ENCODE measurements at regions not wholly inside any gene's neighbourhood (a gene's known extent, or its start where the extent isn't known, plus 50 kb on each side); places are given as distances from the start of the nearest gene placed in this dataset.

- Histone ChIP-seq H3K27ac (no peak overlapping the region), H3K9me3 (no peaks in the 10 kb centered on the region), H3K36me3 (no peaks in the 10 kb centered on the region), H3K27me3 (no peaks in the 10 kb centered on the region), H3K4me1 (no peaks in the 10 kb centered on the region), H3K4me3 (no peak overlapping the region)
- TF ChIP-seq POLR2AphosphoS5 (IDR thresholded peaks at IDR 0.05) (no peak), CTCF (IDR thresholded peaks at IDR 0.05) (no peak), POLR2A (IDR thresholded peaks at IDR 0.05) (no peak)
- intact Hi-C loops (cut with DNase I; ENCODE audit: low total_unique reads): no loop called here
- no peak for DNase-seq (ENCODE audit: low spot score in 2 of 2)
These were observed 251.7 kb upstream of the ARGLU1 start for GRCh38 chr13:106819413-106820180.

GRCh38 chr13:106818971-106819370 lies 251.0 kb upstream of the ARGLU1 start:
- Histone ChIP-seq H3K27ac (no peak overlapping the region), H3K27me3 (no peaks in the 10 kb centered on the region), H3K4me1 (no peaks in the 10 kb centered on the region), H3K9me3 (no peaks in the 10 kb centered on the region), H3K36me3 (no peaks in the 10 kb centered on the region), H3K4me3 (no peak overlapping the region)
- DNase-seq (ENCODE audit: low spot score in 2 of 2): no peak
- TF ChIP-seq POLR2A (IDR thresholded peaks at IDR 0.05) (no peak), CTCF (IDR thresholded peaks at IDR 0.05) (no peak), POLR2AphosphoS5 (IDR thresholded peaks at IDR 0.05) (no peak)
- intact Hi-C loops (cut with DNase I; ENCODE audit: low total_unique reads): no loop called here

DNA sequence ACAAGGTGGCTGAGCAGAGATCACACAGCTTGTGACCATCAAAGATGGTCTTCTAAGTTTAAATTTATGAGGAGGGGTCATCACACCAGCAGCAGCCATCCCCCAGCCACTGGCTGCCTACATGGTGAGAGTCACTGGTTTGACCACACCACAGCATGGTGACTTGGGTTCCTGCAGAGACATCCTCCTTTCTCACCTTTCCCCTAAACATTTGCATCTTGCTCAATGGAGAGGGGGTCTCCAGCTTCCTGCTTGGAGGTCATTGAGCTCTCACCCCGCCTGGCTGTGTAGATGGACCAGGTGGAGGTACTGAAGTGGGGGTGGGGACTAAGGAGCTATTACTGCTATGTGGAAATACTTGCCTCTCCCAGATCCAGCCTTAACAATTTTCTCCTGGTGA lies 247.6 kb upstream of the ARGLU1 start:
- H3K27me3 ChIP-seq: no peaks in the 10 kb centered on the region
- H3K4me3 ChIP-seq: no peak overlapping the region
- no peak for DNase-seq (ENCODE audit: low spot score in 2 of 2)
- H3K9me3 ChIP-seq: no peaks in the 10 kb centered on the region
- intact Hi-C loops (cut with DNase I; ENCODE audit: low total_unique reads): no loop called here
- TF ChIP-seq CTCF (IDR thresholded peaks at IDR 0.05): no peak
- H3K36me3 ChIP-seq: no peaks in the 10 kb centered on the region
- no peak overlapping the region for H3K27ac ChIP-seq
- H3K4me1 ChIP-seq: no peaks in the 10 kb centered on the region

GRCh38 chr13:106814463-106814862 lies 246.5 kb upstream of the ARGLU1 start:
- TF ChIP-seq POLR2A (IDR thresholded peaks at IDR 0.05) (no peak), POLR2AphosphoS5 (IDR thresholded peaks at IDR 0.05) (no peak), CTCF (IDR thresholded peaks at IDR 0.05) (no peak)
- DNase-seq (ENCODE audit: low spot score in 2 of 2): no peak
- H3K4me1 ChIP-seq: no peaks in the 10 kb centered on the region
- H3K9me3 ChIP-seq: no peaks in the 10 kb centered on the region
- no peak overlapping the region for H3K4me3 ChIP-seq
- no peak overlapping the region for H3K27ac ChIP-seq
- no peaks in the 10 kb centered on the region for H3K27me3 ChIP-seq
- H3K36me3 ChIP-seq: no peaks in the 10 kb centered on the region
- intact Hi-C loops (cut with DNase I; ENCODE audit: low total_unique reads): no loop called here

DNA sequence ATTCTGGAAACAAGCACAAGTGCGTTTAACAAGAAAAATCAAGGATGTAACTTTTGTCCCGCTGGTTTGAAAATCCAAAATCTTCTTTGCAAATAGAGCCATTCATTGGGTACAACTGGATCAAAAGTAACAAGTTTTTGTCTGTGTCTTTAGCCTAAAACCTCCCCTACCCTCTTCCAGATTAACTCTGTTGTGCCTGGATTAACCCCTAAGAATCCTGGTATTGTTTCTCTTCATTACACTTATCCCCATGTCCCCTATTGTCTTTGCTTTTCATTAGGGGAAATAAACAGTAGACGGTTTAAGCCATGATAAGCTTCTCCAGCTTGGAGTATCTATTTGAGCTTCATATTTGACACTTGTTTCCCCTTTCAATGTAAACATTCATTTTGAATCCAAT lies 242.1 kb upstream of the ARGLU1 start:
- DNase-seq (ENCODE audit: low spot score in 2 of 2): no peak
- Histone ChIP-seq H3K9me3 (no peaks in the 10 kb centered on the region), H3K4me1 (no peaks in the 10 kb centered on the region), H3K36me3 (no peaks in the 10 kb centered on the region), H3K4me3 (no peak overlapping the region), H3K27ac (no peak overlapping the region), H3K27me3 (no peaks in the 10 kb centered on the region)
- TF ChIP-seq CTCF (IDR thresholded peaks at IDR 0.05) (no peak), POLR2AphosphoS5 (IDR thresholded peaks at IDR 0.05) (no peak), POLR2A (IDR thresholded peaks at IDR 0.05) (no peak)
- intact Hi-C loops (cut with DNase I; ENCODE audit: low total_unique reads): no loop called here

All from breast epithelium (tissue), 4 donors.